HG03196 (cell line): ENCODE measurements at regions not wholly inside any gene's neighbourhood (a gene's known extent, or its start where the extent isn't known, plus 50 kb on each side); places are given as distances from the start of the nearest gene placed in this dataset.

Experiments used
- ATAC-seq: cut with Tn5 transposase; IDR thresholded peaks from one replicate; pipeline ENCODE4 v1.9.1; 2021; ENCODE audit not compliant: unreplicated experiment

DNA sequence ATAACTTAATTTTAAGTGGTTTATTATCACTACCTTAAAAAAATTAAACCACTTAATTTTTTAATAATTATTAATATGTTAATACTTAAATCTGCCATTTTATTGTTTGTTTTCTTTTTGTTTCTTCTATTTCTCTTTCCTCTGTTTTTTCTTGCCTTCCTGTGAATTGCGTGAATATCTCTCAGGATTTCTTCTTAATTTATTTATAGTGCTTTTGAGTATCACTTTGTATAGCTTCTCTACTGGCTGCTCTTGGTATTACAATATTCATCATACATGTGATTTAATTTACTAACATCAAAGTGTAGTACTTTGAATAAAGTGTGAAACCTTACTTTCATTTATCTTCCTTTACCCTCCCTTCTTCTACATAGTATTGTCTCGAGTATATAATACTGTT, 349.5 kb upstream of the CPXCR1 start:
- no peak for ATAC-seq

GRCh38 chrX:88416002-88416401, 331.0 kb upstream of the CPXCR1 start:
- no peak for ATAC-seq

- ATAC-seq, result no peak
Observed at GRCh38 chrX:88416965-88417364, 330.1 kb upstream of the CPXCR1 start.

DNA sequence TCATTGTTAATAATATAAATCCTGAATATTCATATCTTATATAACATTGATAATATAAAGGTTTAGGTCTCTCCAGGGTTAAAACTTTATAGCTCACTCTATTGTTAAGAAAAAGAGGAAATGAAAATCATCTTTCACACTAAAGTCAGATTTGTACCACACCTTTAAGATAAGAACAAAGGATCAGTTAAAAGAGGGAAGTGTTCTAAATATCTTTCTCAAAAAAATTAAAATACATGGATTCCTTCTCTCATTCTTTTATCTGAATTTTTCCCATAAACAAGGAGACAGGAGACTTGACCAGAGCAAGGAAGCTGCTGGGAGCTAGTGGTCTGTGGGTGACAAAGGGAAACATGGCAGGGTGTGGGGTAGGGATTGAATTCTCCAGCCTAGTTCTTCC, 323.0 kb upstream of the CPXCR1 start:
- no peak for ATAC-seq

DNA sequence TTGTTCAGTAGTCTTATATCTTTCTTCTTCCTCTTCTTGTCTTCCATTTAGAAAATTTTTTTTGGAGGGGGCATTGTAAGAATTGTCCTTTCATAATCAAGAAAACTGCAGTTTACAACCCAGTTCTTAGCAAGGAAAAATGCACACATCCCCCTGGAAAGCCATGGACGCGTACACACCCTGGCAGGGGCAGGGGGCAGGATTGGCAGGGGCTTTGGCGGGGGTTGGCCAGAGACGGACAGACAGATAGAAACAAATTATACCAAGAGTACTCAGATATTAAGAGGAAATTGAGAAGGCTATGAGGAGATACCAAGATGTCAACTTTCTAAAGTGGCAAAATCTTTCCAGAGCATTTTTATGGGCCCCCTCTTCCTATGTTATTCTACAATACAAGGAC, 322.5 kb upstream of the CPXCR1 start:
- no peak for ATAC-seq

DNA sequence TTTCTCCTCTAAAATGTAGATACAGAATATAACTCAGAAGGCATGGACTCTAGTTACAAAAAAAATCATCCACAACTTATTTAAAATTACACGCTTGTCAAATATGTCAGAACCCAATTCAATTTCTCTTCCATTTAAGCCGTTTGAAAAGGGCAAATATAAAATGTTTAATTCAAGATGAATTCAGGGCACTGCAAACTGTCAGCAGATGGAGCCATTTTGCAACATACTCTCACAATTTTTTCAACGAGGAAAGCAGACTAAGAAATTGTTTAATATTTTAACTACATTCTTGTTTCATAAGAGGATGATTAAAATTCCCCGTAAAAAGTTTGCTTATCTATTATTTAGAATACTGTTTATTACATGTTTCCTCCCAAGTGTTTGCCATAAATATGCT, 321.3 kb upstream of the CPXCR1 start:
- no peak for ATAC-seq

DNA sequence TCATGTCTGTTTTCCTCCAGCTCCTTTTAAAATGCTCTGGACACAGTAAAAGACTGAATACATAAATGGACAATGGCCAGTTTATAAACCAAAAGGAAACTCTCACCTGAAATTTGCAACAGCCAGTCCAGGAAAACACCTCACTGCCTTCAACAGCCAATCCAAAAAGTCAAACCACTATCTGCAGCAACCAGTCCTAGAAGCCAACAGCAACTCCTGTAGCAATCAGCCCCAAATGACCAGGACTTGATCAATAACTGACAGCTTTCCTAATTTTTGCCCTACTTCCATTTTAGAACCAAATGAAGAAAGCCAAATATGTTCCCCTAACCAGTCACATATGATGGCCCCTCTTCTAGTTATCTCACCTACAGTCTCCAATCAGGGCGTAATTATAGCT, 309.5 kb upstream of the CPXCR1 start:
- ATAC-seq, result no peak

- ATAC-seq, result no peak
Observed at GRCh38 chrX:88438209-88438608, 308.8 kb upstream of the CPXCR1 start.

- no peak for ATAC-seq
Observed at GRCh38 chrX:88439935-88440334, 307.1 kb upstream of the CPXCR1 start.
